Nephron (organoid): ENCODE measurements at regions not wholly inside any gene's neighbourhood (a gene's known extent, or its start where the extent isn't known, plus 50 kb on each side); places are given as distances from the start of the nearest gene placed in this dataset.

ENCODE experiments used
- H3K27ac Mint-ChIP-seq, 3 experiments: 2 replicates each; pipeline ENCODE4 v1.8.0; 2020; ENCODE audit warnings: mixed read lengths in 3 of 3, mild to moderate bottlenecking in 2 of 3, moderate library complexity in 1 of 3
- H3K27me3 Mint-ChIP-seq: 2 replicates; pipeline ENCODE4 v1.8.0; 2021; ENCODE audit warnings: low read depth, mild to moderate bottlenecking, moderate library complexity, mixed read lengths
- H3K36me3 Mint-ChIP-seq: 2 replicates; pipeline ENCODE4 v1.8.0; 2020; ENCODE audit warnings: low read depth, mixed read lengths
- H3K4me1 Mint-ChIP-seq: 2 replicates; pipeline ENCODE4 v1.8.0; 2020; ENCODE audit warnings: mixed read lengths
- H3K4me3 Mint-ChIP-seq, 3 experiments: 2 replicates each; pipeline ENCODE4 v1.8.0; 2020; ENCODE audit warnings: mild to moderate bottlenecking in 3 of 3, mixed read lengths in 3 of 3, moderate library complexity in 2 of 3
- H3K9me3 Mint-ChIP-seq: 2 replicates; pipeline ENCODE4 v1.8.0; 2020; ENCODE audit warnings: mixed read lengths
- CTCF ChIP-seq, 3 experiments: fragments of 200-600 bp; sonication (generic); IDR thresholded peaks; one replicate each; pipeline ENCODE4 v1.5.0; 2021; ENCODE audit warnings: antibody characterized with exemption in 3 of 3; ENCODE audit not compliant: unreplicated experiment in 3 of 3

GRCh38 chr12:23084236-23084995 is 459.4 kb downstream of the ETNK1 start:
- no peak overlapping the region for H3K27ac Mint-ChIP-seq
- peaks cover 3% of the 10 kb centered on the region for H3K27me3 Mint-ChIP-seq
- H3K4me1 Mint-ChIP-seq = no peaks in the 10 kb centered on the region
- H3K36me3 Mint-ChIP-seq = no peaks in the 10 kb centered on the region
- H3K9me3 Mint-ChIP-seq = peaks cover 5% of the 10 kb centered on the region
- no peak for TF ChIP-seq CTCF (IDR thresholded peaks at IDR 0.05; ENCODE audit: unreplicated experiment in 3 of 3)
- H3K4me3 Mint-ChIP-seq = no peak overlapping the region

DNA sequence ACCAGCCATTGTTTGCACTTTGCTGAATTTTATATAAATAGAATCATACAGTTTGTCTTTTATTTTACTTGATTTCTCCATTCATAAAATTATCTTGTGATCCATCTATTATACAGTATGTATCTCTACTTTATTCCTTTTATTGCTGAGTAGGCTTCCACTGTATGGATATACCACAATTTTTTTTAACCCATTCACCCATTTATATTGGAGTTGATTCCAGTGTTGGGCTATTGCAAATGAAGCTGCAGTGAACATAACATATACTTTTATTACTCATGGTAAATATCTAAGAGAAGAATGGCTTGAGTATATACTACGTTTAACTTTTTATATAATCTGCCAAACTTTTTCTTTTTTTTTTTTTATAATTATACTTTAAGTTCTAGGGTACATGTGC is 463.6 kb downstream of the ETNK1 start:
- no peaks in the 10 kb centered on the region for H3K4me1 Mint-ChIP-seq
- no peak overlapping the region for H3K4me3 Mint-ChIP-seq
- no peak overlapping the region for H3K27ac Mint-ChIP-seq
- H3K27me3 Mint-ChIP-seq = peaks cover 3% of the 10 kb centered on the region
- peaks cover 18% of the 10 kb centered on the region for H3K9me3 Mint-ChIP-seq
- no peak for TF ChIP-seq CTCF (IDR thresholded peaks at IDR 0.05; ENCODE audit: unreplicated experiment in 3 of 3)
- no peaks in the 10 kb centered on the region for H3K36me3 Mint-ChIP-seq

GRCh38 chr12:23093488-23093887 is 468.5 kb downstream of the ETNK1 start:
- Mint-ChIP-seq H3K36me3 (no peaks in the 10 kb centered on the region), H3K9me3 (peaks cover 15% of the 10 kb centered on the region), H3K4me3 (no peak overlapping the region), H3K4me1 (peaks cover 9% of the 10 kb centered on the region), H3K27me3 (no peaks in the 10 kb centered on the region), H3K27ac (no peak overlapping the region)
- no peak for TF ChIP-seq CTCF (IDR thresholded peaks at IDR 0.05; ENCODE audit: unreplicated experiment in 3 of 3)

DNA sequence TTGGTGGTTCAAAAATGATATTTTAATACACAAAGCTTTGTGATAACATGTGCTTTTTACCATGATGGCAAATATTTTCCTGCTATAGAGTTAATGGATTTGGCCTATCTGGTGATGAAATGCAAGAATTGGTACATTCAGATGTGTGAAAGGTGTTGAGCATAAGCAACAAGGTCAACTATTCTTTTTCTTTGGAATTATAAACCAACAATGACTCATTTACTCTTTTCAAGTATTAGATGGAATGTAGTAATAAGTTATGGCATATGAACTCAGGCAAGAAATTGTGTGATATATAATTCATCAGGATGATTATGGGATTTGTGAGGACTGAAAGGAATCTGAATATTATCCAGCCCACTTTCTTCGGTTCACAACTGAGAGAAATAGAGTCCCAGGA is 471.4 kb downstream of the ETNK1 start:
- no peak overlapping the region for H3K4me3 Mint-ChIP-seq
- no peak for TF ChIP-seq CTCF (IDR thresholded peaks at IDR 0.05; ENCODE audit: unreplicated experiment in 3 of 3)
- H3K9me3 Mint-ChIP-seq = peaks cover 6% of the 10 kb centered on the region
- no peaks in the 10 kb centered on the region for H3K36me3 Mint-ChIP-seq
- H3K4me1 Mint-ChIP-seq = peaks cover 19% of the 10 kb centered on the region
- H3K27me3 Mint-ChIP-seq = no peaks in the 10 kb centered on the region
- no peak overlapping the region for H3K27ac Mint-ChIP-seq

DNA sequence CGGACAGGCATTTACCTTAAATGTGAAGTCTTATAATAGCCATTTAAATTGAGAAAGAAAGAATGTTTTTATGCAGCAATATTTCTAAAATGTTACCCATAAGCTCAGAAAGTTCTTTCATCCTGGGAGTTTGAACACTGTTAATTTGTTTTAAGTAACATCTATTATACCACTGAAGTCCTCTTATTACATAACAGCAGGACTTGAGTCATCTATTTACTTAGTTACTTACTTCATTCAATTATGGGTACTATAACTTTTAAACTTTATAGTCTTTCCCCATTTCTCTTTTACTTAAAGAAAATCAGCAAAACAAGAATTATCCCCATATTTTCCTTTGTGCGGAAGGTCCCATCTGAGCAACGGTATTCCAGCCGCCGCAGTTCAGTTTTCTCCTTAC is 473.1 kb downstream of the ETNK1 start:
- Mint-ChIP-seq H3K4me3 (no peak overlapping the region), H3K9me3 (no peaks in the 10 kb centered on the region), H3K4me1 (peaks cover 19% of the 10 kb centered on the region), H3K27me3 (no peaks in the 10 kb centered on the region), H3K36me3 (no peaks in the 10 kb centered on the region), H3K27ac (peak overlapping the region in 1 of 3 experiments; percentile 9)
- no peak for TF ChIP-seq CTCF (IDR thresholded peaks at IDR 0.05; ENCODE audit: unreplicated experiment in 3 of 3)

DNA sequence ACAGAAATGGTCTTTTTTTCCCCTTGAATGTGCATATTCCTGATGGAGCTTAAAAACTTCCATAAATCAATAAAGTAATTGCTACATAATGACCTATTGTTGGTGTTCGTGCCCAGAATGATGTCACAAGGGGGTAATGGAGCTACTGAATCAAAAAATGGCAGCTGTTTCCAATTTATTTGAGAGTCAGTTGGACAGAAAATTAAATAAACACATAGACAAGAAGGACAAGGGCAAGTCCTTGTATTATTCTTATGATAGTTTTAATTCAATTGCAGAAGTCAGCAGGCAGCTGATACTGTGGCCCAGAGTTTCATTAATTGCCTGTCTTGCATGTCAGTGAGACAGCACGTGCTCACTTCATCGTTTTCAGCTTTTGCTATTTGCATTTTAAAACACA is 473.5 kb downstream of the ETNK1 start:
- H3K27ac Mint-ChIP-seq = peak overlapping the region in 1 of 3 experiments; percentile 9
- no peak overlapping the region for H3K4me3 Mint-ChIP-seq
- peaks cover 19% of the 10 kb centered on the region for H3K4me1 Mint-ChIP-seq
- no peak for TF ChIP-seq CTCF (IDR thresholded peaks at IDR 0.05; ENCODE audit: unreplicated experiment in 3 of 3)
- H3K27me3 Mint-ChIP-seq = no peaks in the 10 kb centered on the region
- no peaks in the 10 kb centered on the region for H3K36me3 Mint-ChIP-seq
- no peaks in the 10 kb centered on the region for H3K9me3 Mint-ChIP-seq
